GM12892 (cell line): ENCODE measurements at regions not wholly inside any gene's neighbourhood (a gene's known extent, or its start where the extent isn't known, plus 50 kb on each side); places are given as distances from the start of the nearest gene placed in this dataset.

Experiments used
- DNase-seq: peaks from one replicate; pipeline ENCODE4 v3.0.0; 2011; ENCODE audit not compliant: insufficient read length
- FAIRE-seq: peaks from 2 replicates; lab custom pipeline; 2011; peaks lifted over from hg19 to GRCh38; lab: Jason Lieb, UNC
- POLR2A ChIP-seq: IDR thresholded peaks from 2 replicates; pipeline ENCODE4 v1.6.1; 2011; ENCODE audit warnings: low read depth, low read length, control low read depth
- POLR2AphosphoS5 ChIP-seq: IDR thresholded peaks from 2 replicates; pipeline ENCODE4 v1.6.1; 2011; ENCODE audit warnings: low read depth, low read length, control low read depth
- TAF1 ChIP-seq: IDR thresholded peaks from 2 replicates; pipeline ENCODE4 v1.6.1; 2011; ENCODE audit warnings: low read depth, mild to moderate bottlenecking, control low read depth, low read length, borderline replicate concordance

GRCh38 chr7:46007194-46007593 lies 86.1 kb upstream of the IGFBP3 start:
- DNase-seq = no peak
- TF ChIP-seq POLR2AphosphoS5 (no peak), POLR2A (no peak), TAF1 (no peak)
- no peak for FAIRE-seq

DNA sequence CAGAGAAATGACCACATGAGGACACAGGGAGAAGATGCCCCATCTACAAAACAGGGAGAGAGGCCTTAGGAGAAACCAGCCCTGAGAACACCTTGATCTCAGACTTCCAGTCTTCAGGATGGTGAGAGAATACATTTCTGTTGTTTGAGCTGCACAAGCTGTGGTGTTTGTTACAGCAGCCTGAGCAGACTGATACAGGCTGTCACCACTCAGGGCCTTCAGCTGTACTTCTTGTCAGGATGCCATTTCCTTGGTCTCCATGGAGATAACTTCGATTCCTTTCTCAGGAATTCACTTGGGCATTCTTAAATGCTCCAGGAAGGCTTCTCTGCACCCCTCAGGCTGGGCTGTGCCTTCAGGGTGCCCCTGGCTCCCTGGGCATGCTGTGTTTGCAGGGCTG lies 85.7 kb upstream of the IGFBP3 start:
- DNase-seq (no peak), FAIRE-seq (no peak)
- TF ChIP-seq TAF1 (no peak), POLR2AphosphoS5 (no peak), POLR2A (no peak)

- no peak for FAIRE-seq
- no peak for DNase-seq
- TF ChIP-seq POLR2A = no peak
- no peak for TF ChIP-seq TAF1
- TF ChIP-seq POLR2AphosphoS5 = no peak
Measured at GRCh38 chr7:46006212-46006611, 85.1 kb upstream of the IGFBP3 start.

DNA sequence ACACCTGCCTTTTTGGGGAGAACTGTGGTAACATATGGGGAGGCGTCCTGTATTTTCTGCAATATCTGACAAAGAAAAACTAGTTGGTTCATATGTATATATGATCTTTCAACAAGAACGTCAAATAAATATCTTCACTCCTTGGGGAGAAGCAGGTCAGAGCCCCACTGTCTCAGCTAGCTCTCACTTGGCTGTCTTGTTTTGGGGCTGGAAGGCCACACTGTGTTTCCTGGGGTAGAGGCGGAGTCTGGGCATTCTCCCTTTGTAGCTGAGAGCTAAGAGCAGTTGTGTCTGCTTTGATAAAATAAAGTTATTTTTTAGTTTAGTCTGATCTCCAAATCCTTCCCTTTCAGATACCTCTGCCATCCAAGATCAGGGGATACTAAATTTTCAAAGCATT lies 83.9 kb upstream of the IGFBP3 start:
- DNase-seq (no peak), FAIRE-seq (no peak)
- TF ChIP-seq TAF1 (no peak), POLR2AphosphoS5 (no peak), POLR2A (no peak)

GRCh38 chr7:46003896-46004875 lies 83.1 kb upstream of the IGFBP3 start:
- DNase-seq (no peak), FAIRE-seq (no peak)
- TF ChIP-seq POLR2A (no peak), POLR2AphosphoS5 (no peak), TAF1 (no peak)

DNA sequence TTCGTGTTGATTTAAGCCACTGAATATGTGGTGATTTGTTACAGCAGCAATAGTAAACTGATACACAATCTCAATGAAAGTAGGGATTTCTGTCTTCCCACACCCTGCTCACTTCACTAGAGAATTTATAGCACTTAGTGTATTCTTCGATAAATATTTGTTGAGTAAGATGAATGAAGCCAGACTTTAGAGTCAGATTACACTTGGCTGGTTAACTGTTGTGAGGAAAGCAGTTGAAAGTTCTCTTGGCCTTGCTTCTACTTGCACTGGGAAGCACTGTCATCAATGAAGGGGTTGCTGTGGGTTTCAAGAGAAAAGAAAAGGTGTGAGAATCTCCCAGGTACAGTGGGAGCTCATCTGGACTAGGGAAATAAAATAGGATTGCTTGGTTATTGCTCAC lies 82.1 kb upstream of the IGFBP3 start:
- DNase-seq (no peak), FAIRE-seq (no peak)
- TF ChIP-seq POLR2AphosphoS5 (no peak), POLR2A (no peak), TAF1 (no peak)

DNA sequence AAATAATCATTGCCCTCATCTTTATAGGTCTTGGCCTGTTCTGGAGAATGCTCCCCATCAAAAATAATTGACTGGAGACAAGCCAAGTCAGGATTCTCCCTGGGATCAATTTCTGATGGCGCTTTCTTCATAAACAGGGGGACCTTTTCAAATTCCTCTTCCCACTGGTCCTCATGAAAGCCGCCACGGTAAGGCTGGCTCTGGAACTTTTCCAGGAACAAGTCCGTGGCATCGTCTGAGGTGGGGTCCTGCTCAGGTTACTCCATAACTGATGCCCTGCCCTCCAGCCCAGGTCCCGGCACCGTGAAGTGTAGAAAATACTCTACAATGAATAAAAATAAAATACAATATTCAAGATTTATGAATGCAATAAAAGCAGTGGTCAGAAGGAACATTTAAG lies 79.4 kb upstream of the IGFBP3 start:
- DNase-seq (no peak), FAIRE-seq (no peak)
- TF ChIP-seq POLR2AphosphoS5 (no peak), TAF1 (no peak), POLR2A (no peak)

DNA sequence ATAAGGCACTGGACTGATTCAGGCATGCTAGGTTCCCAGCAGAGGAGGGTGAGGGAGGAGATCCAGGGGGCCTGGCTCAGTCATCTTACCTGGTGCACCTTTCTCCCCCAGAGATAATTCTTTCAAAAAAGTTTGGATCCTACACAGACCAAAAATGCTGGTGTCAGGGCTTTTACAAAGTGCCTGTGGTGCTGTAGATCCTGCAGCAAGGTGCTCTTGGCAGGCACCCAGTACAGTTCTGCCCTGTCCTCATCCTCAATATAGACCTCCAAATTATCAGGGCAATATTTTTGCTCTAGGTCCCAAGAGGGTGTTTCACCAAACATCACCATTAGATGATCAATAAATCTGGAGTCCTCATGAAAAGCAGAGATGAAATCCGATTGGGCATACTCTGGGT lies 78.5 kb upstream of the IGFBP3 start:
- TF ChIP-seq POLR2AphosphoS5 (no peak), POLR2A (no peak), TAF1 (no peak)
- DNase-seq = no peak
- FAIRE-seq = no peak

DNA sequence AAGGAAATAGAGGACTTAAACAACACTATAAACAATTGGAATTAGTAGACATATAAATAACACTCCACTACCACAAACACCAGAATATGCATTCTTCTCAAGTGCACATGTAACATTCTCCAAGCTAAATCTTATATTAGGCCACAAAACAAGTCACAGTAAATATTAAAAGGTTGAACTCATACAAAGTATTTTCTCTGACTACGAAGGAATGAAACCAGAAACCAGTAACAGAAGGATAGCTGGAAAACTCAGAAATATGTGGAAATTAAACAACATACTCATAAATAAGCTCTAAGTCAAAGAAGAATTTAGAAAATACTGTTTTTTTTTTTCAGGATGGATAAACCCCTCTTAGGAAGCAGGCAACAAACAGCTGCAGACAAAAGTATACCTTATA lies 77.4 kb upstream of the IGFBP3 start:
- DNase-seq (no peak), FAIRE-seq (no peak)
- TF ChIP-seq POLR2AphosphoS5 = no peak
- TF ChIP-seq TAF1 = no peak
- TF ChIP-seq POLR2A = no peak

DNA sequence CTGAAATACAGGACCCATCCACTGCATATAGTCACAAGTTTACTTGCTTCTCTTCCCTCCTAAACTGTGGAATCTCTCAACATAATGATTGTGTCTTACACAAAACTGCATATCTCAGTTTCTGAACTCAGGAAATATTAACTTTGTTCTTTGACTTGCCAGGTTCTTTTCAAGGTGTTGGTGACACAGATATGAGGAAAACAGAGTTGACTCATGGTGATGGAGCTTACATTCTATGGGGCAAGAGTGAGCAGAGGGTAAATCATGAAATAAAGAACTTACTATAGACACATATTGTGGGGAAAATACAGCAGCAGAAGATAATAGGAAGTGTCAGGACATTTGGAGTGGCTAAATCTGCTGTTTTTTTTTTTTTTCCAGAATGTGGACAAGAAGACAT lies 72.5 kb upstream of the IGFBP3 start:
- FAIRE-seq (no peak), DNase-seq (no peak)
- TF ChIP-seq POLR2AphosphoS5 = no peak
- TF ChIP-seq POLR2A = no peak
- no peak for TF ChIP-seq TAF1

GRCh38 chr7:45992826-45993225 lies 71.8 kb upstream of the IGFBP3 start:
- FAIRE-seq (no peak), DNase-seq (no peak)
- TF ChIP-seq TAF1 = no peak
- TF ChIP-seq POLR2A = no peak
- TF ChIP-seq POLR2AphosphoS5 = no peak

- FAIRE-seq (no peak), DNase-seq (no peak)
- TF ChIP-seq POLR2A (no peak), TAF1 (no peak)
Measured at GRCh38 chr7:45990276-45990675, 69.2 kb upstream of the IGFBP3 start.
